GM18498 (cell line): ENCODE measurements at regions not wholly inside any gene's neighbourhood (a gene's known extent, or its start where the extent isn't known, plus 50 kb on each side); places are given as distances from the start of the nearest gene placed in this dataset.
"Not testable (repeated sequence)": the region's sequence is repeated elsewhere in the genome, so short reads cannot be mapped to it uniquely, and the experiment has no call there.

Experiments used
- ATAC-seq: cut with Tn5 transposase; IDR thresholded peaks from one replicate; pipeline ENCODE4 v1.9.1; 2021; ENCODE audit warnings: mild to moderate bottlenecking, moderate library complexity; ENCODE audit not compliant: unreplicated experiment

- ATAC-seq = no peak
Measured at GRCh38 chr3:152656972-152657355, 178.0 kb upstream of the P2RY1 start.

GRCh38 chr3:152658977-152659720 is 175.8 kb upstream of the P2RY1 start:
- ATAC-seq = no peak

GRCh38 chr3:152662157-152662556 is 172.8 kb upstream of the P2RY1 start:
- no peak for ATAC-seq

GRCh38 chr3:152664766-152665165 is 170.2 kb upstream of the P2RY1 start:
- ATAC-seq = no peak

- no peak for ATAC-seq
Measured at GRCh38 chr3:152667267-152667666, 167.7 kb upstream of the P2RY1 start.

GRCh38 chr3:152669560-152669959 is 165.4 kb upstream of the P2RY1 start:
- ATAC-seq = no peak

GRCh38 chr3:152671446-152672319 is 163.2 kb upstream of the P2RY1 start:
- no peak for ATAC-seq

GRCh38 chr3:152672320-152672649 is 162.6 kb upstream of the P2RY1 start:
- ATAC-seq = no peak

- no peak for ATAC-seq
Measured at GRCh38 chr3:152676810-152677379, 158.0 kb upstream of the P2RY1 start.

- ATAC-seq = no peak
Measured at GRCh38 chr3:152677491-152677890, 157.4 kb upstream of the P2RY1 start.

- no peak for ATAC-seq
Measured at GRCh38 chr3:152682477-152682876, 152.5 kb upstream of the P2RY1 start.

- ATAC-seq = no peak
Measured at GRCh38 chr3:152683521-152683999, 151.4 kb upstream of the P2RY1 start.

- no peak for ATAC-seq
Measured at GRCh38 chr3:152684279-152684678, 150.7 kb upstream of the P2RY1 start.

- no peak for ATAC-seq
Measured at GRCh38 chr3:152688313-152688712, 146.6 kb upstream of the P2RY1 start.

- not testable (repeated sequence) for ATAC-seq
Measured at GRCh38 chr3:152692326-152692725, 142.6 kb upstream of the P2RY1 start.

GRCh38 chr3:152693521-152694250 is 141.2 kb upstream of the P2RY1 start:
- ATAC-seq = not testable (repeated sequence)

GRCh38 chr3:152695840-152696239 is 139.1 kb upstream of the P2RY1 start:
- ATAC-seq = no peak

- ATAC-seq = no peak
Measured at GRCh38 chr3:152696962-152697361, 138.0 kb upstream of the P2RY1 start.

- ATAC-seq = no peak
Measured at GRCh38 chr3:152703245-152703890, 131.6 kb upstream of the P2RY1 start.

GRCh38 chr3:152706991-152707713 is 127.8 kb upstream of the P2RY1 start:
- ATAC-seq = no peak
